GM18498 (cell line): ENCODE measurements at regions not wholly inside any gene's neighbourhood (a gene's known extent, or its start where the extent isn't known, plus 50 kb on each side); places are given as distances from the start of the nearest gene placed in this dataset.

Source experiments
- ATAC-seq: cut with Tn5 transposase; IDR thresholded peaks from one replicate; pipeline ENCODE4 v1.9.1; 2021; ENCODE audit warnings: mild to moderate bottlenecking, moderate library complexity; ENCODE audit not compliant: unreplicated experiment

DNA sequence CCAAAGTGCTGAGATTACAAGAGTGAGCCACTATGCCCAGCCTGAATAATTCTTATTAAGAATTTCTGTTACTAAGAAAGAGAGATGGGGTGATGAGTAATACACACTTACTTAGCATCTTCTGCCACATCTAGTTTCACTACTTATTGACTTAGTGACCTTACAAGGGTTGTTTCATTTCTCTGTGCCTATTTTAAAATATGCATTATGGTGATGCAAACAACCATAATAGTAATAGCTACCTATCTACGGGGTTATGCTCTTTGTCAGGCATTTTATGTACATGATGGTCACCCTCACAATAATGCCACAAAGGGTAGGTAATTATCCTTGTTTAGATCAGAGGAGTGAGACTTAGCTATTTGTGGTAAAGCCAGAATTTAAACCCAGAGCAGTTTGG lies 499.0 kb upstream of the SGCD start:
- ATAC-seq = peak; percentile 96

DNA sequence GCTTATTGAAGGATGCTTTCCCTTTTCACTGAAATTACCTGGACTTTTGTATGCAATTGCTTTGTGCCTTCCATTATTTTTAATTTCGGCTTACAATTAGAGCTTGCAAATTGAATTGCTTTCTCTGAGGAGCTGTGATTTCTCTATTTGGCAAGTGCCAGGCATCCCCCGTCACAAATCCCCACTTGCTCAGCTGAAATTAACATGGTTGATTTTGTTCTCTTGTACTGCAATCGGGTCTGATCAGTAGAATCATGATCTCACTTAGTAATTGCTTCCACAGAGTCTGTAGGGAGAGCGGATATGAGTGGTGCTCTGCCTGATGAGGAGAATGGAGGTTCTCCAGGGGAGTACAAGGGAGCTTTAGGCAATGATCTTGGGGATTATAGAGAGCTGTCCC lies 495.5 kb upstream of the SGCD start:
- ATAC-seq = no peak

GRCh38 chr5:155833287-155833686 lies 493.7 kb upstream of the SGCD start:
- ATAC-seq = no peak

- no peak for ATAC-seq
Observed at GRCh38 chr5:155834271-155834975, 492.5 kb upstream of the SGCD start.

DNA sequence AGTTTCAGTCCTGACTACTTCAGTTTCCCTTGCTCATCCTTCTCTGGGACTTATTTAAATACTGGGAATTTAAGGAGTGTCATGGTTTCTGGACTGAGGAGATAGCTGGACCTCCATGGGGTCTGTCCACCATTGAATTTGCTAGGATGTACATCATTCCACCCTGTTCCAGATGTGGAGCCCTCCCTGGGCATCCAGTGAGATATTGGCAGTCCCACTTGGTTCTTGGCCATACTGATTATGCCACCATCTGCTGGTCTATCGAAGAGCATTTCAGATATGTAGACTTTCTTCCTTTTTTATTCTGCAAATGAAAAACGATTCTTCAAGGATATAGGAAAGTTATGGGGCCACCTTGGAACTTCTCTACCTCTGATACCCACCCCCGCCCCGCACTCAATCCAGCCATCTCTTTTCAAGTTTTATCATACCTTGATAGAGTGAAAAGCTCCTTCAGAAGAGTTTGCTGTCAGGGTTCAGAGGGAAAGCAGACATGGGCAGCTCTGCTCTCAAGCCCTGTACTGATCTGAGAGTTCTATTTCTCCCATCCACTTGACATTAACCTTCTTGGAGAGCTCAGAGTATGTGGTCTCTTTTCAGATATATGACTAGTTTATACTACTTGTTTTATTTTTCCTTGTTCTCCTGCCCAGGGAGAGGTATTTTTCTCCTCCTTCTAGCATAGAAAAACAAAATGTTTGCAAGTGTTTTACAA lies 490.7 kb upstream of the SGCD start:
- no peak for ATAC-seq

DNA sequence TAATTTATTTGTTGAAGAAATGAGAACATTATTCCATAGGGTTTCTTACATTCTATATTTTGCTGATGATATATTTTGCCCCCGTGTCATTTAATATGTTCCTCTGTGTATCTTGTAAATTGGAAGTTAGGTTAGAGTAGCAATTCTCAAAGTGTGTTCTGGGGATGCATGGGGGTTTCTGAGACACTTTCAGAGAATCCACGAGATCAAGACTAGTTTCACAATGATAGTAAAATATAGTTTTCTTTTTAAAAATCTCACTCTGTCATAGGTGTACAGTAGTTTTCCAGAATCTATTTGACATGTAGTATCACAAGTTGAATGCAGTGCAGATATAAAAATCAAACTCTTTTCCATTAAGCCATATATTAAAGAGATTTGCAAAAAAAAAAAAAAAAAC lies 488.6 kb upstream of the SGCD start:
- ATAC-seq = no peak

- ATAC-seq = no peak
Observed at GRCh38 chr5:155839251-155840037, 487.5 kb upstream of the SGCD start.

DNA sequence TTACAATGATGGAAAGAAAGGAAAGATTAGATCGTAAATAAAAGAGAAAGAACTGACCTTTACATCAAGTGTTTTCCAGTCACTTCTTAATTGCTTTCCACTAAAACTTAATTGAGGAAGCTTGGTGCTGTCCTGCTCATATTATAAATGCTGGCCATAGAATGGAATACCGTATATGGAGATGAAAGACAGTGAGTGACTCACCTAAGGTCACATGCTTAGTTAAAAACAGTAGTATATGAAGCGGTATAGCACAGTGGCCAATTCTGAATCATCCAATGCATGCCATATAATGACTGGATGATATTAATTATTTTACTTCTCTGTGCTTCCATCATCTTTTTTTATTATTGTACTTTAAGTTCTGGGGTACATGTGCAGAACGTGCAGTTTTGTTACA lies 482.4 kb upstream of the SGCD start:
- no peak for ATAC-seq

DNA sequence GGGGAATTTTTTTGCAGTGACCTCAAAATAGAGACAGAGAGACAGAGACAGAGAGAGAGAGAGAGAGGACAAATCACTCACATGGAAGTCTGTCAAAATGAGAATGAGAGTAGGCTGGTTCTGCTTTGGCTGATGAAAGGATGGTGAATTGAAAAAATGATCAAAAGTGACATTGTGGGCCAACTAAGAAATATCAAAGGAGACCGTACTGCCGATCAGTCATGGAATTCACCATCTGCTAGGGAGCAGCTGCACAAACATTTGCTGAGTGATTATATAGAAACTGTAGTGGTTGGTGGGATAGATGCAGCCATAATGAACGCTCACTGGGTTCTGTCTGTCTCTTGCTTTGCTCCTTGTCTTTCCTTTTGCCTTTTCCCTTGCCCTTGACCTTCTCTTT lies 476.6 kb upstream of the SGCD start:
- no peak for ATAC-seq

GRCh38 chr5:155866971-155867370 lies 460.0 kb upstream of the SGCD start:
- no peak for ATAC-seq

GRCh38 chr5:155867522-155868088 lies 459.4 kb upstream of the SGCD start:
- ATAC-seq = no peak

- ATAC-seq = no peak
Observed at GRCh38 chr5:155870636-155871035, 456.3 kb upstream of the SGCD start.

DNA sequence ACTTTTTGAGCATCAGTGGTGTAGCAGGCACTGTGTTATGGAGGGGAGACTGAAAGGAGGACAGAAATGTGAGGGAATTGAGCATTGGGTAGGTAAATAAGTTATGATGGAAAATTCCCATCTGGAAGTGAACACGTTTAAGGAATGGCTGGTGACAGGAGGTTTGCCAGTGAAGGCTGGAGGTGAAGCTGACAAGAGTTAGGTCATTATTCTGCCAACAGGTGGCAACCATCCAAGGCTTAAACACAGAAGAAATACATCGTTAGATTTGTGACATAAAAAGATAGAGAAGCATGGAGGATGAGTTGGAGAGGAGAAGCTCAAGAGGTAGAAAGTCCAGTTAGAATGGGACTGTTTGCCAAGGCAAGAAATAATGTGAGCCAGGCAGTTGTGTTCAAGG lies 455.3 kb upstream of the SGCD start:
- no peak for ATAC-seq

DNA sequence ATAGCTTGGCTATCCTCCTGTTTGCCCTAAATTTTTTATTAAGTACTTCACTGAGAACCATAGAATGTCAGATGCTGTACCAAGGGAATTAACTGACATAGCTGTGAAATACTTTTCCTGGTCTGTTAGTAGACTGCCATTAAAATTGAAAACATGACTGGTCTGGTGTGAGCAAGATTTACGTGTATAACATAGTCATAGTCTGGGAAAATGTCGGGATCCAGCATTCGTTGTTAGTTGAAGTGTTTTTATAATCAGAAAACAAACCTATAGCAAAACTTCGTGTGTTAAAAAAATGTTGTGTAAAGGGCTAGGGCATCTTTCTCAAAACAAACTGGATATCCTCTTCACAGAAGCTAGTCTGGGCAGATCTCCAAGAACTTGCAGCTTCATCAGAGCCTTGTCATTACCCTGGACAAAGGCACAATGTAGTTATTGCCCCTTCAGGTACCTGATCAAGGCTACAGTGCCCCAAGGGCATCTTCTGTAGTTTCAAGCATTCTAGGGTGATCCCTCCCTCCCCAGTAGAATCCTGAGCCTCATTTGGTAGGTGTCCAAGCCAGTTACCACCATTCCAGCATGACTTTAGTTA lies 454.2 kb upstream of the SGCD start:
- ATAC-seq = no peak

GRCh38 chr5:155878991-155879575 lies 447.9 kb upstream of the SGCD start:
- ATAC-seq = no peak

- ATAC-seq = no peak
Observed at GRCh38 chr5:155884041-155884440, 442.9 kb upstream of the SGCD start.

DNA sequence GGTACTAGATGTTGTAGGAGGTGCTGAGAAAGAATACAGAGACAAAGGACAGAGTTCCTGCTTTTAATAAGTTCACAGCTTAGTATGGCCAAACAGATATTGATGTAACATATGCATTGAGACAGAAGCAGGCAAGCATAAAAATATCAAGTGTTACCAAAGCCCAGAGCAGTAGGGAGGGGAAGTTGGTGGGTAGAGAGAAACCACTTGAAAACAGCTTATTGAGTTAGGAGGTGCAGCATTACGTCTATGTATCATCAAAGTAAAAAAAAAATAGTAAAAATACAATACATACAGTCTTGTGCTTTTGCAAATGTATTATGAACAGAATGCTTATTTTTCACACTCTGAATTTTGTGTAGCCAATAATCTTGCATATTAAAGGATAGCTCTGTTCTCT lies 441.8 kb upstream of the SGCD start:
- no peak for ATAC-seq

- no peak for ATAC-seq
Observed at GRCh38 chr5:155886311-155887031, 440.5 kb upstream of the SGCD start.

GRCh38 chr5:155895484-155895883 lies 431.5 kb upstream of the SGCD start:
- no peak for ATAC-seq

- ATAC-seq = no peak
Observed at GRCh38 chr5:155897761-155898160, 429.2 kb upstream of the SGCD start.
